ENCODE measurements at regions not wholly inside any gene's neighbourhood (a gene's known extent, or its start where the extent isn't known, plus 50 kb on each side); places are given as distances from the start of the nearest gene placed in this dataset.

GRCh38 chr3:153484842-153485241, 322.8 kb downstream of the RAP2B start:
- no peak for TF ChIP-seq EZH2 (IDR thresholded peaks at IDR 0.05)
- no peak for TF ChIP-seq POLR2AphosphoS5 (IDR thresholded peaks at IDR 0.05; ENCODE audit: borderline replicate concordance, low read depth, low read length)
- TF ChIP-seq FOXP2 (optimal IDR thresholded peaks at IDR 0.05; ENCODE audit: control extremely low read depth, extremely low read length, insufficient read depth) = no peak

Data from SK-N-MC (cell line).